Tibial nerve (tissue), 4 donors: ENCODE measurements at regions not wholly inside any gene's neighbourhood (a gene's known extent, or its start where the extent isn't known, plus 50 kb on each side); places are given as distances from the start of the nearest gene placed in this dataset.

Experiments used
- CTCF ChIP-seq, 5 experiments: fragments of 200-600 bp in 3 of 5; fragments of 450-650 bp in 2 of 5; sonication (generic) in 3 of 5; IDR thresholded peaks; one replicate each; pipeline ENCODE4 v1.5.1; 2016 to 2019; ENCODE audit warnings: antibody characterized with exemption in 5 of 5, mild to moderate bottlenecking in 3 of 5, moderate library complexity in 2 of 5
- EP300 ChIP-seq, 2 donors: sonication (generic); formaldehyde crosslinking; IDR thresholded peaks; one replicate each; pipeline ENCODE4 v1.6.1; 2017; ENCODE audit warnings: antibody characterized with exemption in 2 of 2, mild to moderate bottlenecking in 1 of 2

- TF ChIP-seq CTCF (IDR thresholded peaks at IDR 0.05), result no peak
- no peak for TF ChIP-seq EP300 (IDR thresholded peaks at IDR 0.05)
Measured at GRCh38 chr13:39810091-39810877, 154.8 kb downstream of the COG6 start.
